Astrocyte (in vitro differentiated cells and primary cell): ENCODE measurements at regions not wholly inside any gene's neighbourhood (a gene's known extent, or its start where the extent isn't known, plus 50 kb on each side); places are given as distances from the start of the nearest gene placed in this dataset.

Experiments used
- EZH2 ChIP-seq: IDR thresholded peaks from 2 replicates; pipeline ENCODE4 v1.6.1; 2012; ENCODE audit warnings: mild to moderate bottlenecking, low read length, inconsistent platforms; ENCODE audit not compliant: insufficient read depth
- TF ChIP-seq, protein P1 (sequence below): IDR thresholded peaks from 2 replicates; pipeline ENCODE4 v1.5.1; 2011; ENCODE audit warnings: low read depth, mild to moderate bottlenecking, inconsistent platforms, low read length, moderate library complexity; ENCODE audit not compliant: insufficient read depth

DNA sequence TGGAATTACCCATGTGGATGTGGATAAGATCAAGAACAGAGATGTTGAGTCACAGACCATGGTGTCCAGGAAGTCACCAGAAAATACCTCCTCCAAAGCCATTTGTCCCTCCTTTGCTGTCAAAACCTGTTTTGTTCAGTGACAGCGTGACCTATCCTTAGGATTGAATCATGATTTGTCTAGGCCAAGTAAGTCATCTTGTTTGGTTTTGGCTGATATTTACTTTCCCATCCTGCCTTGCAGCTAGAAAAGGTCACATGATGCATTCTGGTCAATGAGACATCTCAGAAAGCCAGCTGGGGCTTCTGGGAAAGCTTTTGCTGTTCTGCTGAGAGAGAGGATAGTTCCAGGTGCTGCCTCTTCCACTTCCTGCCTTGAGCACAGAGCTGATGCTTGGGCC is 225.3 kb upstream of the ZMIZ1 start:
- no peak for TF ChIP-seq EZH2
- TF ChIP-seq, protein P1, sequence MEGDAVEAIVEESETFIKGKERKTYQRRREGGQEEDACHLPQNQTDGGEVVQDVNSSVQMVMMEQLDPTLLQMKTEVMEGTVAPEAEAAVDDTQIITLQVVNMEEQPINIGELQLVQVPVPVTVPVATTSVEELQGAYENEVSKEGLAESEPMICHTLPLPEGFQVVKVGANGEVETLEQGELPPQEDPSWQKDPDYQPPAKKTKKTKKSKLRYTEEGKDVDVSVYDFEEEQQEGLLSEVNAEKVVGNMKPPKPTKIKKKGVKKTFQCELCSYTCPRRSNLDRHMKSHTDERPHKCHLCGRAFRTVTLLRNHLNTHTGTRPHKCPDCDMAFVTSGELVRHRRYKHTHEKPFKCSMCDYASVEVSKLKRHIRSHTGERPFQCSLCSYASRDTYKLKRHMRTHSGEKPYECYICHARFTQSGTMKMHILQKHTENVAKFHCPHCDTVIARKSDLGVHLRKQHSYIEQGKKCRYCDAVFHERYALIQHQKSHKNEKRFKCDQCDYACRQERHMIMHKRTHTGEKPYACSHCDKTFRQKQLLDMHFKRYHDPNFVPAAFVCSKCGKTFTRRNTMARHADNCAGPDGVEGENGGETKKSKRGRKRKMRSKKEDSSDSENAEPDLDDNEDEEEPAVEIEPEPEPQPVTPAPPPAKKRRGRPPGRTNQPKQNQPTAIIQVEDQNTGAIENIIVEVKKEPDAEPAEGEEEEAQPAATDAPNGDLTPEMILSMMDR, result no peak
